ENCODE measurements at regions not wholly inside any gene's neighbourhood (a gene's known extent, or its start where the extent isn't known, plus 50 kb on each side); places are given as distances from the start of the nearest gene placed in this dataset.

DNA sequence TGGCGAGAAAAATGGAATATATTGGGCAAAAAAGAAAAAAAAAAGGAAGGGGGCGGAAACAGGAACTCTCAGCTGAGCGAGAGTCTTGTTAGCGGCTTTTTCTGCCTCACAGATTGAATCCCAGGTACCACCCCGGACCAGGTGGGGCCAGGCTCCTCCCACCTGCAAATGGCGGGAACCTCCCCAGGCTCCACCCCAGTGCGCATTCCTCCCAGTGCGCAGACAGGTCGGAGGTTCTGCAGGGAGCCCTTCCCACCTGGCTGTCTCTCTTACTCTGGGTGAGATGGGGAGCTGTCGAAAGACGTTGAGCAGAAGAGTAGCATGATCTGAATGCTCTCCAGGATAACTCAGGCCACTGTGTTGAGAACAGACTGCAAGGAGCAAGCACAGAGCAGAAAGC is 57.0 kb upstream of the ETV6 start:
- H3K27ac Mint-ChIP-seq = no peak overlapping the region
- H3K9me3 ChIP-seq (ENCODE audit: control extremely low read depth in 1 of 3, control insufficient read depth in 2 of 3, insufficient read depth in 1 of 3, low read length in 2 of 3) = peaks cover 0 to 5% (median 0%) of the 10 kb centered on the region in 3 donors
- intact Hi-C loops (cut with micrococcal nuclease) = no loop called here
- H3K27me3 ChIP-seq (replicated peaks in 1 of 4; ENCODE audit: control extremely low read depth in 1 of 4, control insufficient read depth in 3 of 4, insufficient read depth in 4 of 4, low read length in 3 of 4) = no peaks in the 10 kb centered on the region
- no peaks in the 10 kb centered on the region for H3K79me2 ChIP-seq (ENCODE audit: control insufficient read depth, insufficient read depth, low read length)
- POLR2A ChIA-PET = no interaction called here
- H3K27ac ChIP-seq (ENCODE audit: low read length in 2 of 2) = no peak overlapping the region
- H3K4me1 ChIP-seq (ENCODE audit: control insufficient read depth in 2 of 2, insufficient read depth in 2 of 2, low read length in 2 of 2) = peaks cover 3 to 5% of the 10 kb centered on the region in 2 donors
- H3K9ac ChIP-seq (ENCODE audit: low read length) = no peak overlapping the region
- TF ChIP-seq EZH2 (IDR thresholded peaks at IDR 0.05; ENCODE audit: borderline replicate concordance, insufficient read depth, low read depth, low read length, poor library complexity, severe bottlenecking) = no peak
- TF ChIP-seq, protein P1, sequence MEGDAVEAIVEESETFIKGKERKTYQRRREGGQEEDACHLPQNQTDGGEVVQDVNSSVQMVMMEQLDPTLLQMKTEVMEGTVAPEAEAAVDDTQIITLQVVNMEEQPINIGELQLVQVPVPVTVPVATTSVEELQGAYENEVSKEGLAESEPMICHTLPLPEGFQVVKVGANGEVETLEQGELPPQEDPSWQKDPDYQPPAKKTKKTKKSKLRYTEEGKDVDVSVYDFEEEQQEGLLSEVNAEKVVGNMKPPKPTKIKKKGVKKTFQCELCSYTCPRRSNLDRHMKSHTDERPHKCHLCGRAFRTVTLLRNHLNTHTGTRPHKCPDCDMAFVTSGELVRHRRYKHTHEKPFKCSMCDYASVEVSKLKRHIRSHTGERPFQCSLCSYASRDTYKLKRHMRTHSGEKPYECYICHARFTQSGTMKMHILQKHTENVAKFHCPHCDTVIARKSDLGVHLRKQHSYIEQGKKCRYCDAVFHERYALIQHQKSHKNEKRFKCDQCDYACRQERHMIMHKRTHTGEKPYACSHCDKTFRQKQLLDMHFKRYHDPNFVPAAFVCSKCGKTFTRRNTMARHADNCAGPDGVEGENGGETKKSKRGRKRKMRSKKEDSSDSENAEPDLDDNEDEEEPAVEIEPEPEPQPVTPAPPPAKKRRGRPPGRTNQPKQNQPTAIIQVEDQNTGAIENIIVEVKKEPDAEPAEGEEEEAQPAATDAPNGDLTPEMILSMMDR (IDR thresholded peaks at IDR 0.05) = no peak
- H4K20me1 ChIP-seq (ENCODE audit: control insufficient read depth, insufficient read depth, low read length, poor library complexity, severe bottlenecking) = no peaks in the 10 kb centered on the region
- H2AFZ ChIP-seq (ENCODE audit: insufficient read depth, low read depth, low read length, poor library complexity, severe bottlenecking) = no peak overlapping the region
- no peaks in the 10 kb centered on the region for H3K9me3 Mint-ChIP-seq (ENCODE audit: insufficient read depth)
- no peak overlapping the region for H3K4me3 Mint-ChIP-seq
- ATAC-seq (ENCODE audit: low read depth) = no peak
- no peaks in the 10 kb centered on the region for H3K27me3 Mint-ChIP-seq
- CTCF ChIA-PET = interaction anchor here (1.6 kb wide), 1 partner anchor 440 kb away, joined by 5 read pairs; no protein-coding TSS in a partner anchor
- peaks cover 1% of the 10 kb centered on the region for H3K4me1 Mint-ChIP-seq
- no peak overlapping the region for H3K4me3 ChIP-seq (ENCODE audit: control extremely low read depth in 1 of 5, extremely low read depth in 1 of 5, insufficient read depth in 1 of 5, low read depth in 2 of 5, low read length in 4 of 5)
- no peak overlapping the region for H3K4me2 ChIP-seq (replicated peaks; ENCODE audit: low read depth, low read length, poor library complexity, severe bottlenecking)
- 97% methylated on average over 8 of the region's 11 CpGs for WGBS (ENCODE audit: insufficient coverage)
- DNase-seq = no peak
- H3K36me3 ChIP-seq (replicated peaks in 1 of 2; ENCODE audit: control extremely low read depth in 1 of 2, control insufficient read depth in 1 of 2, extremely low read depth in 1 of 2, insufficient read depth in 2 of 2, low read length in 1 of 2) = no peaks in the 10 kb centered on the region

DNA sequence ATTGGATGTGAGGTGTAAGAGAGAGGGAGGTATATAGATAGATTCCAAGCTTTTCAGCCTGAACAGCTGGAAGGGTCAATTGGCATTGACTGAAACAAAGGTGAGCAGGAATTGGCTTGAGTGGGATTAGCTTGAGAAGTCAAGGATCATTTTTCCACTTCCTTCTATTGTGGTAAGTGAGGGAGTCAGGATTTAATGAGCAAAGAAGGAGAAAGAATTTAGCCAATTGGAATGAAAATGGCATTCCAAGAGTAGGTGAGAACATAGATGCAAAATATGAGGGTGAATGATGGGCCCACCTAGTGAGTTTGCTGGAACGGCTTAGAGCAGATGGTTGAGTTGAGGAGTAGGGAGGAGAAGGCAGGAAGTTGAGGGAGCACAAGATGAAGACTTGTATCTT is 56.5 kb upstream of the ETV6 start:
- no peak for ATAC-seq (ENCODE audit: low read depth)
- H3K27ac ChIP-seq (ENCODE audit: low read length in 2 of 2) = no peak overlapping the region
- no peaks in the 10 kb centered on the region for H3K36me3 ChIP-seq (replicated peaks in 1 of 2; ENCODE audit: control extremely low read depth in 1 of 2, control insufficient read depth in 1 of 2, extremely low read depth in 1 of 2, insufficient read depth in 2 of 2, low read length in 1 of 2)
- POLR2A ChIA-PET = no interaction called here
- no peak overlapping the region for H3K4me2 ChIP-seq (replicated peaks; ENCODE audit: low read depth, low read length, poor library complexity, severe bottlenecking)
- H3K4me3 ChIP-seq (ENCODE audit: control extremely low read depth in 1 of 5, extremely low read depth in 1 of 5, insufficient read depth in 1 of 5, low read depth in 2 of 5, low read length in 4 of 5) = no peak overlapping the region
- Mint-ChIP-seq H3K27ac (no peak overlapping the region), H3K4me1 (peaks cover 1% of the 10 kb centered on the region), H3K9me3 (ENCODE audit: insufficient read depth) (no peaks in the 10 kb centered on the region), H3K4me3 (no peak overlapping the region), H3K27me3 (no peaks in the 10 kb centered on the region)
- H3K79me2 ChIP-seq (ENCODE audit: control insufficient read depth, insufficient read depth, low read length) = no peaks in the 10 kb centered on the region
- CTCF ChIA-PET = interaction anchor here (1.6 kb wide), 1 partner anchor 440 kb away, joined by 5 read pairs; no protein-coding TSS in a partner anchor
- TF ChIP-seq, protein P1 (IDR thresholded peaks at IDR 0.05) = no peak
- TF ChIP-seq EZH2 (IDR thresholded peaks at IDR 0.05; ENCODE audit: borderline replicate concordance, insufficient read depth, low read depth, low read length, poor library complexity, severe bottlenecking) = no peak
- no peaks in the 10 kb centered on the region for H3K27me3 ChIP-seq (replicated peaks in 1 of 4; ENCODE audit: control extremely low read depth in 1 of 4, control insufficient read depth in 3 of 4, insufficient read depth in 4 of 4, low read length in 3 of 4)
- peaks cover 3 to 5% of the 10 kb centered on the region in 2 donors for H3K4me1 ChIP-seq (ENCODE audit: control insufficient read depth in 2 of 2, insufficient read depth in 2 of 2, low read length in 2 of 2)
- intact Hi-C loops (cut with micrococcal nuclease) = no loop called here
- no peak overlapping the region for H2AFZ ChIP-seq (ENCODE audit: insufficient read depth, low read depth, low read length, poor library complexity, severe bottlenecking)
- WGBS (ENCODE audit: insufficient coverage) = 93% methylated on average over 1 of the region's 1 CpG
- no peaks in the 10 kb centered on the region for H4K20me1 ChIP-seq (ENCODE audit: control insufficient read depth, insufficient read depth, low read length, poor library complexity, severe bottlenecking)
- H3K9ac ChIP-seq (ENCODE audit: low read length) = no peak overlapping the region
- DNase-seq = no peak
- H3K9me3 ChIP-seq (ENCODE audit: control extremely low read depth in 1 of 3, control insufficient read depth in 2 of 3, insufficient read depth in 1 of 3, low read length in 2 of 3) = peaks cover 0 to 5% (median 0%) of the 10 kb centered on the region in 3 donors
